Caco-2 (cell line): ENCODE measurements at regions not wholly inside any gene's neighbourhood (a gene's known extent, or its start where the extent isn't known, plus 50 kb on each side); places are given as distances from the start of the nearest gene placed in this dataset.

Source experiments
- BruUV-seq: library from RNA; stranded (reverse); fragments of 400-500 nt; replicated peaks from 2 replicates; lab custom pipeline; 2021; lab: Mats Ljungman, UMichigan
- CTCF ChIA-PET: fragments of 300-600 bp; sonication (Branson Sonifier 250); formaldehyde crosslinking; loops from one replicate; lab custom pipeline; 2022; ENCODE audit warnings: antibody characterized with exemption; lab: Charles Lee
- POLR2A ChIA-PET: fragments of 300-600 bp; sonication (Branson Sonifier 250); formaldehyde crosslinking; loops from one replicate; lab custom pipeline; 2022; ENCODE audit warnings: antibody characterized with exemption; lab: Charles Lee
- DNase-seq, 2 experiments: peaks; one replicate each; pipeline versions ENCODE4 v3.0.0 to v3.0.0-alpha.2; 2020 to 2022
- H3K27me3 ChIP-seq: replicated peaks from 2 replicates; pipeline ENCODE4 v1.6.0; 2011; ENCODE audit warnings: low read length; ENCODE audit not compliant: control insufficient read depth, insufficient read depth
- H3K36me3 ChIP-seq: 2 replicates; pipeline ENCODE4 v1.5.1; 2011; ENCODE audit warnings: low read length; ENCODE audit not compliant: control insufficient read depth, insufficient read depth
- H3K4me1 ChIP-seq: fragments of 250-450 bp; sonication (Bioruptor Pico); 2 replicates; pipeline ENCODE4 v1.5.1; 2020; ENCODE audit warnings: mild to moderate bottlenecking
- H3K4me3 ChIP-seq: 2 replicates; pipeline ENCODE4 v1.5.1; 2011; ENCODE audit warnings: low read depth, mild to moderate bottlenecking, control low read depth, low read length
- H3K9me3 ChIP-seq: fragments of 250-450 bp; sonication (Bioruptor Pico); 2 replicates; pipeline ENCODE4 v1.5.1; 2020; ENCODE audit warnings: mild to moderate bottlenecking, moderate library complexity
- H3K27ac Mint-ChIP-seq: one replicate; pipeline ENCODE4 v1.8.0; 2022; ENCODE audit warnings: mixed read lengths; ENCODE audit not compliant: unreplicated experiment
- H3K27me3 Mint-ChIP-seq: one replicate; pipeline ENCODE4 v1.8.0; 2022; ENCODE audit warnings: mixed read lengths; ENCODE audit not compliant: insufficient read depth, unreplicated experiment
- H3K36me3 Mint-ChIP-seq: one replicate; pipeline ENCODE4 v1.8.0; 2022; ENCODE audit warnings: mild to moderate bottlenecking, mixed read lengths; ENCODE audit not compliant: insufficient read depth, unreplicated experiment
- H3K4me1 Mint-ChIP-seq: one replicate; pipeline ENCODE4 v1.8.0; 2022; ENCODE audit warnings: low read depth, mixed read lengths; ENCODE audit not compliant: unreplicated experiment
- H3K4me3 Mint-ChIP-seq: one replicate; pipeline ENCODE4 v1.8.0; 2022; ENCODE audit warnings: mild to moderate bottlenecking, moderate library complexity, mixed read lengths; ENCODE audit not compliant: unreplicated experiment
- H3K9me3 Mint-ChIP-seq: one replicate; pipeline ENCODE4 v1.8.0; 2022; ENCODE audit warnings: mixed read lengths; ENCODE audit not compliant: unreplicated experiment
- CTCF ChIP-seq, 2 experiments: fragments of 200-600 bp in 1 of 2; IDR thresholded peaks; 1 replicate in 1 of 2; 2 replicates in 1 of 2; pipeline versions ENCODE4 v1.5.1 to v1.8.0; 2011 to 2022; ENCODE audit warnings: antibody characterized with exemption in 1 of 2, control low read depth in 1 of 2, inconsistent platforms in 1 of 2, low read depth in 1 of 2, low read length in 1 of 2, mild to moderate bottlenecking in 1 of 2, moderate library complexity in 1 of 2; ENCODE audit not compliant: insufficient read depth in 1 of 2, severe bottlenecking in 1 of 2, unreplicated experiment in 1 of 2
- intact Hi-C: fragments of 100-400 bp; cut with micrococcal nuclease; formaldehyde crosslinking; loops from one replicate; pipeline ENCODE4 v1.10.0; 2022; ENCODE audit not compliant: unreplicated experiment

GRCh38 chr13:93147946-93148345 is 78.7 kb upstream of the GPC6 start:
- H3K4me3 ChIP-seq: no peak overlapping the region
- no peaks in the 10 kb centered on the region for H3K36me3 Mint-ChIP-seq
- no peak for DNase-seq
- POLR2A ChIA-PET: no interaction called here
- no peaks in the 10 kb centered on the region for H3K36me3 ChIP-seq
- TF ChIP-seq CTCF (IDR thresholded peaks at IDR 0.05; ENCODE audit: insufficient read depth in 1 of 2, low read depth in 1 of 2, low read length in 1 of 2, severe bottlenecking in 1 of 2, unreplicated experiment in 1 of 2): no peak
- H3K9me3 ChIP-seq: no peaks in the 10 kb centered on the region
- no peaks in the 10 kb centered on the region for H3K4me1 ChIP-seq
- H3K9me3 Mint-ChIP-seq: no peaks in the 10 kb centered on the region
- H3K27me3 ChIP-seq: no peaks in the 10 kb centered on the region
- CTCF ChIA-PET: no interaction called here
- intact Hi-C loops: no loop called here
- H3K27ac Mint-ChIP-seq: no peak overlapping the region
- no TSS peak for BruUV-seq
- no peaks in the 10 kb centered on the region for H3K4me1 Mint-ChIP-seq
- H3K27me3 Mint-ChIP-seq: peaks cover 3% of the 10 kb centered on the region
- H3K4me3 Mint-ChIP-seq: no peak overlapping the region

- no peak overlapping the region for H3K4me3 Mint-ChIP-seq
- TF ChIP-seq CTCF (IDR thresholded peaks at IDR 0.05; ENCODE audit: insufficient read depth in 1 of 2, low read depth in 1 of 2, low read length in 1 of 2, severe bottlenecking in 1 of 2, unreplicated experiment in 1 of 2): no peak
- Histone ChIP-seq H3K4me1 (no peaks in the 10 kb centered on the region), H3K27me3 (no peaks in the 10 kb centered on the region), H3K4me3 (no peak overlapping the region), H3K9me3 (no peaks in the 10 kb centered on the region), H3K36me3 (no peaks in the 10 kb centered on the region)
- H3K36me3 Mint-ChIP-seq: no peaks in the 10 kb centered on the region
- H3K9me3 Mint-ChIP-seq: no peaks in the 10 kb centered on the region
- ChIA-PET CTCF (no interaction called here), POLR2A (no interaction called here)
- H3K4me1 Mint-ChIP-seq: no peaks in the 10 kb centered on the region
- BruUV-seq: no TSS peak
- intact Hi-C loops: no loop called here
- H3K27ac Mint-ChIP-seq: no peak overlapping the region
- no peak for DNase-seq
- peaks cover 3% of the 10 kb centered on the region for H3K27me3 Mint-ChIP-seq
These were observed 75.3 kb upstream of the GPC6 start for GRCh38 chr13:93151277-93151676.

GRCh38 chr13:93158565-93158964 is 68.0 kb upstream of the GPC6 start:
- Histone ChIP-seq H3K4me1 (no peaks in the 10 kb centered on the region), H3K4me3 (no peak overlapping the region), H3K36me3 (no peaks in the 10 kb centered on the region), H3K9me3 (no peaks in the 10 kb centered on the region), H3K27me3 (no peaks in the 10 kb centered on the region)
- TF ChIP-seq CTCF (IDR thresholded peaks at IDR 0.05; ENCODE audit: insufficient read depth in 1 of 2, low read depth in 1 of 2, low read length in 1 of 2, severe bottlenecking in 1 of 2, unreplicated experiment in 1 of 2): no peak
- no TSS peak for BruUV-seq
- Mint-ChIP-seq H3K9me3 (no peaks in the 10 kb centered on the region), H3K27me3 (no peaks in the 10 kb centered on the region), H3K27ac (no peak overlapping the region), H3K4me3 (no peak overlapping the region), H3K36me3 (no peaks in the 10 kb centered on the region), H3K4me1 (no peaks in the 10 kb centered on the region)
- intact Hi-C loops: no loop called here
- ChIA-PET POLR2A (no interaction called here), CTCF (no interaction called here)
- no peak for DNase-seq
